ENCODE measurements at regions not wholly inside any gene's neighbourhood (a gene's known extent, or its start where the extent isn't known, plus 50 kb on each side); places are given as distances from the start of the nearest gene placed in this dataset.
"Not testable (repeated sequence)": the region's sequence is repeated elsewhere in the genome, so short reads cannot be mapped to it uniquely, and the experiment has no call there.

GRCh38 chr6:132190815-132191175 lies 210.5 kb downstream of the MOXD1 start:
- no peak for DNase-seq (ENCODE audit: low read depth)
- H3K4me3 ChIP-seq (ENCODE audit: low read length), result no peak overlapping the region
- TF ChIP-seq, protein P1, sequence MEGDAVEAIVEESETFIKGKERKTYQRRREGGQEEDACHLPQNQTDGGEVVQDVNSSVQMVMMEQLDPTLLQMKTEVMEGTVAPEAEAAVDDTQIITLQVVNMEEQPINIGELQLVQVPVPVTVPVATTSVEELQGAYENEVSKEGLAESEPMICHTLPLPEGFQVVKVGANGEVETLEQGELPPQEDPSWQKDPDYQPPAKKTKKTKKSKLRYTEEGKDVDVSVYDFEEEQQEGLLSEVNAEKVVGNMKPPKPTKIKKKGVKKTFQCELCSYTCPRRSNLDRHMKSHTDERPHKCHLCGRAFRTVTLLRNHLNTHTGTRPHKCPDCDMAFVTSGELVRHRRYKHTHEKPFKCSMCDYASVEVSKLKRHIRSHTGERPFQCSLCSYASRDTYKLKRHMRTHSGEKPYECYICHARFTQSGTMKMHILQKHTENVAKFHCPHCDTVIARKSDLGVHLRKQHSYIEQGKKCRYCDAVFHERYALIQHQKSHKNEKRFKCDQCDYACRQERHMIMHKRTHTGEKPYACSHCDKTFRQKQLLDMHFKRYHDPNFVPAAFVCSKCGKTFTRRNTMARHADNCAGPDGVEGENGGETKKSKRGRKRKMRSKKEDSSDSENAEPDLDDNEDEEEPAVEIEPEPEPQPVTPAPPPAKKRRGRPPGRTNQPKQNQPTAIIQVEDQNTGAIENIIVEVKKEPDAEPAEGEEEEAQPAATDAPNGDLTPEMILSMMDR (IDR thresholded peaks at IDR 0.05; ENCODE audit: insufficient read depth, low read depth, low read length, missing control alignments), result no peak

GRCh38 chr6:132190097-132190814 lies 211.0 kb downstream of the MOXD1 start:
- H3K4me3 ChIP-seq (ENCODE audit: low read length), result no peak overlapping the region
- TF ChIP-seq, protein P1 (IDR thresholded peaks at IDR 0.05; ENCODE audit: insufficient read depth, low read depth, low read length, missing control alignments), result no peak
- DNase-seq (ENCODE audit: low read depth), result no peak

DNA sequence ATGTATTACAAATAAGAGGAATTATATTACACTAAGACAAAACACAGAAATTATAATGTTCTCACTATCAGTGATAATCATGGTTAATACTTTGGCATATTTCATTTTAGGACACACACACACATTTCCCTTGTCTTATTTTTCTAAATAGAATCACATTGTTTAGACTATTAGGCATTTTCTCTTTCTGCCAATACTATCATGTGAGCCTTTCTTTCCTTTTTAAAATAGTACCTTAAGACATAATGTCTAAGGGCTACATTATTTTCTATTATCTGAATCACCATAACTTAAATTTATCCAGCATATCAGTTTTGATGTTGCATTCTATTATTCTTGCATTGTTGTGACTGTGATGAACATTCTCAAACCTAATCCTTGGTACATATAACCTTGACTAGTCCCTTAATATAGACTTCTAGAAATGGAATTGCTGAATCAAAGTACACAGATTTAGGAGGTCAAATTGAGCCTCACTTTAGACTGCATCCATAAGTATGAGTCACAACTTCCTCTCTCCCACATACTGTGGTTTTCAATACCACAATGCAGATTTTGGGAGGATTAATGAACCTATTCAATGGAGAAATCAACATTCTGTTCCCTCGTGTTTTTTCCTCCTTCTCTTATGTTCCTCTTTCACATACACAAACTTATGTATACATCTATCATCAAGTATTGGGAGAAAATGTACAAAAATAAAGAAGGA lies 212.6 kb downstream of the MOXD1 start:
- H3K4me3 ChIP-seq (ENCODE audit: low read length), result no peak overlapping the region
- TF ChIP-seq, protein P1 (IDR thresholded peaks at IDR 0.05; ENCODE audit: insufficient read depth, low read depth, low read length, missing control alignments), result no peak
- DNase-seq (ENCODE audit: low read depth), result peak; percentile 18

- TF ChIP-seq, protein P1 (IDR thresholded peaks at IDR 0.05; ENCODE audit: insufficient read depth, low read depth, low read length, missing control alignments), result no peak
- H3K4me3 ChIP-seq (ENCODE audit: low read length), result no peak overlapping the region
- DNase-seq (ENCODE audit: low read depth), result no peak
These were observed 213.5 kb downstream of the MOXD1 start for GRCh38 chr6:132187816-132188215.

DNA sequence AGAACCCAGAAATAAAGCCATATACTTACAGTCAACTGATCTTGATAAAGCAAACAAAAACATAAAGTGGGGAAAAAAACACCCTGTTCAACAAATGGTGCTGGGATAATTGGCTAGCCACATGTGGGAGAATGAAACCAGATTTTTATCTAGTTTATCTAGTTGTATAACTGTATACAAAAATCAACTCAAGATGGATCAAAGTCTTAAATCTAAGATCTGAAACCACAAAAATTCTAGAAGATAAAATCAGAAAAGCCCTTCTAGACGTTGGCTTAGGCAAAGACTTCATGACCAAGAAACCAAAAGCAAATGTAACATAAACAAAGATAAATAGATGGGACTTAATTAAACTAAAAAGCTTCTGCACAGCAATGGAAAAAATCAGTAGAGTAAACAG lies 216.3 kb downstream of the MOXD1 start:
- not testable (repeated sequence) for H3K4me3 ChIP-seq (ENCODE audit: low read length); DNase-seq (ENCODE audit: low read depth)

- peak; percentile 6 for DNase-seq (ENCODE audit: low read depth)
- TF ChIP-seq, protein P1 (IDR thresholded peaks at IDR 0.05; ENCODE audit: insufficient read depth, low read depth, low read length, missing control alignments), result no peak
- H3K4me3 ChIP-seq (ENCODE audit: low read length), result no peak overlapping the region
These were observed 221.3 kb downstream of the MOXD1 start for GRCh38 chr6:132179955-132180354.

DNA sequence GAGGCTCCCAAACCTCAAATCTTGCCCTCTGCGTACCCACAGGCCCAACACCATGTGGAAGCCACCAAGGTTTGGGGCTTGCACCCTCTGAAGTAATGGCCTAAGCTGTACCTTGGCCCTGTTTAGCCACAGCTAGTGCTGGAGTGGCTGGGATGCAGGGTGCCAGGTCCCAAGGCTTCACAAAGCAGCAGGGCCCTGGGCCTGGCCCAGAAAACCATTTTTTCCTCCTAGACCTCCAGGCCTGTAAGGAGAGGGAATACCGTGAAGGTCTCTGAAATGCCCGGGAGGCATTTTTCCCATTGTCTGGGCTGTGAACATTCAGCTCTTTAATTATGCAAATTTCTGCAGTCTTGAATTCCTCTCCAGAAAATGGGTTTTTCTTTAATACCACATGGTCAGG lies 223.7 kb upstream of the CCN2 start:
- no peak for DNase-seq (ENCODE audit: low read depth)
- no peak overlapping the region for H3K4me3 ChIP-seq (ENCODE audit: low read length)
- TF ChIP-seq, protein P1 (IDR thresholded peaks at IDR 0.05; ENCODE audit: insufficient read depth, low read depth, low read length, missing control alignments), result no peak
